Smooth muscle cell (in vitro differentiated cells): ENCODE measurements at regions not wholly inside any gene's neighbourhood (a gene's known extent, or its start where the extent isn't known, plus 50 kb on each side); places are given as distances from the start of the nearest gene placed in this dataset.

Experiments used
- DNase-seq: peaks from one replicate; lab custom pipeline; 2025; ENCODE audit not compliant: unreplicated experiment; lab: John Stamatoyannopoulos, UW
- H2AFZ ChIP-seq: fragments of 200-600 bp; sonication (generic); 2 replicates; pipeline ENCODE4 v1.6.0; 2016; ENCODE audit warnings: antibody characterized with exemption, low read depth, mild to moderate bottlenecking
- H3F3A ChIP-seq: fragments of 200-600 bp; sonication (generic); 2 replicates; pipeline ENCODE4 v1.6.0; 2017; ENCODE audit warnings: antibody characterized with exemption, low read depth
- H3K27ac ChIP-seq: fragments of 200-600 bp; sonication (generic); 2 replicates; pipeline ENCODE4 v1.5.1; 2016; ENCODE audit warnings: low read depth, mild to moderate bottlenecking
- H3K27me3 ChIP-seq: fragments of 200-600 bp; sonication (generic); 2 replicates; pipeline ENCODE4 v1.6.1; 2016; ENCODE audit warnings: low read depth, mild to moderate bottlenecking
- H3K36me3 ChIP-seq: fragments of 200-600 bp; sonication (generic); 2 replicates; pipeline ENCODE4 v1.5.1; 2016; ENCODE audit warnings: low read depth
- H3K4me1 ChIP-seq: fragments of 200-600 bp; sonication (generic); 2 replicates; pipeline ENCODE4 v1.5.1; 2016; ENCODE audit warnings: low read depth
- H3K4me2 ChIP-seq: fragments of 200-600 bp; sonication (generic); 2 replicates; pipeline ENCODE4 v1.6.0; 2016; ENCODE audit warnings: mild to moderate bottlenecking
- H3K4me3 ChIP-seq: fragments of 200-600 bp; sonication (generic); 2 replicates; pipeline ENCODE4 v1.5.1; 2016; ENCODE audit warnings: mild to moderate bottlenecking
- H3K79me2 ChIP-seq: fragments of 200-600 bp; sonication (generic); 2 replicates; pipeline ENCODE4 v1.6.0; 2016; ENCODE audit warnings: low read depth, mild to moderate bottlenecking
- H3K9ac ChIP-seq: fragments of 200-600 bp; sonication (generic); 2 replicates; pipeline ENCODE4 v1.6.0; 2016; ENCODE audit warnings: low read depth
- H3K9me3 ChIP-seq: fragments of 200-600 bp; sonication (generic); replicated peaks from 2 replicates; pipeline ENCODE4 v1.5.1; 2016; ENCODE audit warnings: low read depth
- H4K20me1 ChIP-seq: fragments of 200-600 bp; sonication (generic); 2 replicates; pipeline ENCODE4 v1.6.0; 2016; ENCODE audit warnings: low read depth
- CTCF ChIP-seq: fragments of 200-600 bp; sonication (generic); IDR thresholded peaks from 2 replicates; pipeline ENCODE4 v1.5.1; 2017; ENCODE audit warnings: borderline replicate concordance, mild to moderate bottlenecking, antibody characterized with exemption; ENCODE audit not compliant: insufficient read depth, poor library complexity, severe bottlenecking
- WGBS: methylation state at CpG from one replicate; pipeline ENCODE4 v1.1.7; 2016; ENCODE audit warnings: low lambda C conversion rate; 5-methylcytosine and 5-hydroxymethylcytosine counted together

DNA sequence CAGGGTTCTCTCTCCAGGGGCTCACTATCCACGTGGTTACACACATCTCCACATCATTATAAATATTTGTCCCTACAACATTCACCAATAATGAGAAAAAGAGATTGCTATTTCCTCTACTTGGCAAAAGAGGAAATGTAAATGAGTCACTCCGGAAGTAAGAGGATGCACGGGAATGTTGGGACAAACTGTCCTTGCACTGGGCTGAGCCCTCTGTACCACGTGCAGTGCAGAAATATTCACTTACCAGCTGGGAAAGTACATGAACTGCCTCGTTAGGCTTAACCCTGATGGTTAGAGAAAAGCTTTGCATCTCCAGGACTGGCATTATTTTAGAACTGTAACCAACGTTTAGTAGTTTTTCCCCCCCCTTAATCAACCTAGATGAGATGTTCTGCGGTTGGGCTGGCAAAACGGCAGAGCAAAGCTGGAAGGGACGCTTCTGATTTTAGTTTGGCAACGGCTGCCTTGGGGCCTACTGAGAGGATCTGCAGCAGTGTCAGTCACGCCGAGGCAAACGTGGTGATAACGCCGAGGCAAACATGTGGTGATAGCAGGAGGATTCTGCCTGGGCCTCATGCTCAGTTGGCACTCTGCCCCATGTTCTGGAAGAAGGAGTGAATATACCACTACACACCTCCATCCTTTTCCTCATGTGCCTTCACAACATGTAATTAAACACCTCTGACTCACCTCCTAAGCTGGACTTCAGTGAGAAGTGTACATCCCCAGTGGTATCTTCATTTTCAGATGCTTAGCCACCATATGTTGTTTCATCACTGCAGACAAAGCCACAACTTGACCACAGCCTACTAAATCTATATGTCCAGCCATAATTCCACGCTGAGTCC lies 661.4 kb upstream of the KLF4 start:
- no peaks in the 10 kb centered on the region for H3K4me1 ChIP-seq
- H3K4me2 ChIP-seq, result no peak overlapping the region
- no peaks in the 10 kb centered on the region for H3F3A ChIP-seq
- no peaks in the 10 kb centered on the region for H3K79me2 ChIP-seq
- H4K20me1 ChIP-seq, result no peaks in the 10 kb centered on the region
- H3K4me3 ChIP-seq, result no peak overlapping the region
- H3K36me3 ChIP-seq, result no peaks in the 10 kb centered on the region
- no peaks in the 10 kb centered on the region for H3K9me3 ChIP-seq
- no peak overlapping the region for H3K9ac ChIP-seq
- WGBS, result 67% methylated on average over 16 of the region's 16 CpGs
- no peaks in the 10 kb centered on the region for H3K27me3 ChIP-seq
- no peak overlapping the region for H2AFZ ChIP-seq
- DNase-seq, result no peak
- no peak for TF ChIP-seq CTCF
- H3K27ac ChIP-seq, result no peak overlapping the region

DNA sequence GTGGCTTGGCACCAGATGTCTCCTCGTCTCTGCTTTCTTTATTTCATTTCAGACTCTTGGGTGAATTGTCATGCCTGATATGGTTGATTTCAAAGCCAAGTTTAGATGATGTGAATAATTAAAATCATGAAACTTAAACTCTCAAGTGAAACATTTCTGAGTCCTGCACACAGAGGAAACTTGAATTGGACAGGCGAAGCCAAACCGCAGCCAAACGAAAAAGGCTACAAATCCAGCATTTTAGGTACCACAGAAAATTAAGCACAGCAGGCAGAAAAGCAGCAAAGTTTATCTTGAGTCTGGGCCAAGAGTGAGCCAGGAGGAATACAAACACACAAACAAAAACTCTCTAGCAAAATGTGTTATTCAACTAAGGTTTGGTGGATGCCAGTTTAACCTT lies 659.8 kb upstream of the KLF4 start:
- no peak overlapping the region for H2AFZ ChIP-seq
- no peak overlapping the region for H3K4me2 ChIP-seq
- WGBS, result 91% methylated on average over 4 of the region's 4 CpGs
- H3K79me2 ChIP-seq, result no peaks in the 10 kb centered on the region
- no peak overlapping the region for H3K27ac ChIP-seq
- H3K27me3 ChIP-seq, result no peaks in the 10 kb centered on the region
- H3K36me3 ChIP-seq, result no peaks in the 10 kb centered on the region
- TF ChIP-seq CTCF, result no peak
- no peaks in the 10 kb centered on the region for H4K20me1 ChIP-seq
- no peak overlapping the region for H3K4me3 ChIP-seq
- DNase-seq, result no peak
- no peaks in the 10 kb centered on the region for H3K4me1 ChIP-seq
- no peaks in the 10 kb centered on the region for H3F3A ChIP-seq
- no peak overlapping the region for H3K9ac ChIP-seq
- no peaks in the 10 kb centered on the region for H3K9me3 ChIP-seq

GRCh38 chr9:108142504-108143201 lies 653.1 kb upstream of the KLF4 start:
- H3K9ac ChIP-seq, result no peak overlapping the region
- peak overlapping the region; percentile 46 for H3K4me2 ChIP-seq
- no peak for DNase-seq
- no peaks in the 10 kb centered on the region for H4K20me1 ChIP-seq
- no peaks in the 10 kb centered on the region for H3K9me3 ChIP-seq
- no peaks in the 10 kb centered on the region for H3K27me3 ChIP-seq
- H3F3A ChIP-seq, result peaks cover 7% of the 10 kb centered on the region
- H3K36me3 ChIP-seq, result no peaks in the 10 kb centered on the region
- no peak overlapping the region for H3K27ac ChIP-seq
- peak overlapping the region; percentile 36 for H2AFZ ChIP-seq
- TF ChIP-seq CTCF, result no peak
- H3K4me3 ChIP-seq, result no peak overlapping the region
- H3K4me1 ChIP-seq, result peaks cover 15% of the 10 kb centered on the region
- H3K79me2 ChIP-seq, result no peaks in the 10 kb centered on the region
- 41% methylated on average over 10 of the region's 10 CpGs for WGBS
